ENCODE measurements at regions not wholly inside any gene's neighbourhood (a gene's known extent, or its start where the extent isn't known, plus 50 kb on each side); places are given as distances from the start of the nearest gene placed in this dataset.
"Not testable (repeated sequence)": the region's sequence is repeated elsewhere in the genome, so short reads cannot be mapped to it uniquely, and the experiment has no call there.

GRCh38 chr4:179671609-179672008 is 2229.4 kb upstream of the AGA start:
- DNase-seq (ENCODE audit: low read depth): no peak

- no peak for DNase-seq (ENCODE audit: low read depth)
These were observed 2236.0 kb upstream of the AGA start for GRCh38 chr4:179678093-179678814.

DNA sequence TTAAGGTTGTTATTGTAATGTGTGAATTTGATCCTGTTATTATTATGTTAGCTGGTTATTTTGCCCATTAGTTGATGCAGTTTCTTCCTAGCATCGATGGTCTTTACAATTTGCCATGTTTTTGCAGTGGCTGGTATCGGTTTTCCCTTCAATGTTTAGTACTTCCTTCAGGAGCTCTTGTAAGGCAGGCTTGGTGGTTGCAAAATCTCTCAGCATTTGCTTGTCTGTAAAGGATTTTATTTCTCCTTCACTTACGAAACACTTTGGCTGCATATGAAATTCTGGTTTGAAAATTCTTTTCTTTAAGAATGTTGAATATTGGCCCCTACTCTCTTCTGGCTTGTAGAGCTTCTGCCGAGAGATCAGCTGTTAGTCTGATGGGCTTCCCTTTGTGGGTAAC is 2241.4 kb upstream of the AGA start:
- not testable (repeated sequence) for DNase-seq (ENCODE audit: low read depth)

- DNase-seq (ENCODE audit: low read depth): no peak
These were observed 2250.0 kb upstream of the AGA start for GRCh38 chr4:179692222-179692621.

GRCh38 chr4:179695175-179695574 is 2252.9 kb upstream of the AGA start:
- DNase-seq (ENCODE audit: low read depth): peak; percentile 62

GRCh38 chr4:179698321-179698720 is 2256.1 kb upstream of the AGA start:
- peak; percentile 2 for DNase-seq (ENCODE audit: low read depth)

DNA sequence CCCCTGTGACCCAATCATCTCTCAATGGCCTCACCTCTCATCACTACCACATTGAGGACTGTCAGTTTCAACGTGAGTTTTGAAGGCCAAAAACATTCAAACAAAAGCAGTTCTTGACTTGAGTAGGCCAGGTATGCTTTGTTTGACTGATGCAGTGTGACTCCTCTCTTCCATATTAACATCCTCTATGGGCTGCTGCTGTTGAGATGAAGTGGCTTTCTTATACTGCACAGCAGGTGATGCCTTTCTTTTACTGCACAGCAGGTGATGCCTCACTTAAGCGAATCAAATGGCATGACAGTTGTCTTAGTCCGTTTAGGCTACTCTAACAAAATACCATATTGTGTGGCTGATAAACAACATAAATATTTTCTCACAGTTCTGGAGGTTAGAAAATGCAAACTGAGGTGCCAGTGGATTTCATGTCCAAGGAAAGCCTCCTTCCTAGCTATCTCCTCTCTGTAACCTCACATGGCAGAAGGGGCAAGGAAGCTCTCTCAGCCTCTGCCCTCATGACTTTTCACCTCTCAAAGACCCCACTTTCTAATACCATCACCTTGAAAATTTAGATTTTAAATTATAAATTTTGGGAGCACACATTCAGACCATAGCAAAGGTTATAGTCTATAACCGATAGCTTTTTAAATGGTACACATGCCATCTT is 2267.9 kb upstream of the AGA start:
- no peak for DNase-seq (ENCODE audit: low read depth)

DNA sequence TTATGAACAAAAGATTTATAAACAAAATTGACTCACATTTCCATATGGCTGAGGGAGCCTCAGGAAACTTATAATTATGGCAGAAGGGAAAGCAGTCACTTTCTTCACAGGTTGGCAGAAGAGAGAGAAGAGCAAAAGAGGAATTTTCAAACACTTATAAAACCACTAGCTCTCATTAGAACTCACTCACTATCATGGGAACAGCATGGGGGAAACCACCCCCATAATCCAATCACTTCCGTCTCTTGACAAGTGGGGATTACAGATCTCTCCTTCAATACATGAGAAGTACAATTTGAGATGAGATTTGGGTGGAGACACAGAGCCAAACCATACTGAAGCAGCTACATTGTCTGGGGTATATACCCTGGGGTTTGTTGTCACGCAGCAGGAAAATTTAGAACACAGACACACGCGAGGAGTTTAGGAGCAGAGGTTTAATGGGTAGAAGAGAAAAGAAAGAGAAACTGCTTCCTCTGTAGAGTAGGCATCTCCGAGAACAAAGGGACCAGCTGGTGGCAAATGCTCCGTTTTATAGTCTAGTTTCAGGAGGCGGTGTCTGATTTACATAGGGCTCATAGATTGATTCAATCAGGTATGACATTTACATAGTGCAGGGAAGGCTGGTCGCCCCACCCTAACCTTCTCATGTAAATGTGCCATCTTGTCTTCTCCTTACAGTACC is 2277.7 kb upstream of the AGA start:
- no peak for DNase-seq (ENCODE audit: low read depth)

- DNase-seq (ENCODE audit: low read depth): not testable (repeated sequence)
These were observed 2284.3 kb upstream of the AGA start for GRCh38 chr4:179726491-179726890.

DNA sequence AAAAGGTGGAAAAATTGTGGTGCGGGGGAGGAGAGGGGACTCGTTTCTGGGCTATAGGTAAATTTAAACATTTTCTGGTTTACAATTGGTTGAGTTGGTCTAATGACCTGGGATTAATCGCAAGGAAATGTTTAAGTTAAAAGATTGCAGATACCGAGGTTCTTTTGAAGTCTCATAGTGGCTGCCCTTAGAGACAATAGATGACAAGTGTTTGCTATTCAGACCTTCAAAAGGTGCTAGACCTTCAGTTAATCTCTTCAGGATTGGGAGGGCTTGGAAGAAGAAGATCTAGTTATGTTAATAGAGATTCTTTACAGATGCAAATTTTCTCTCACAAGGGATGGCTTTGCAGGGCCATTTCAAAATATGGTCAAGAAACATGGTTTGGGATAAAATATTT is 2286.1 kb upstream of the AGA start:
- no peak for DNase-seq (ENCODE audit: low read depth)

DNA sequence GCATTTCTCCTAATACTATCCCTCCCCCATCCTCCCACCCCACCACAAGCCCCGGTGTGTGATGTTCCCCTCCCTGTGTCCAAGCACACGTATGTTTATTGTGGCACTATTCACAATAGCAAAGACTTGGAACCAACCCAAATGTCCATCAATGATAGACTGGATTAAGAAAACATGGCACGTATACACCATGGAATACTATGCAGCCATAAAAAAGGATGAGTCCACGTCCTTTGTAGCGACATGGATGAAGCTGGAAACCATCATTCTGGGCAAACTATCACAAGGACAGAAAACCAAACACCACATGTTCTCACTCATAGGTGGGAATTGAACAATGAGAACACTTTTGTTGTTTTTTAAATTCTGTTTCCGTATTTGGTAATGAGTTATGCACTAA is 2294.6 kb upstream of the AGA start:
- not testable (repeated sequence) for DNase-seq (ENCODE audit: low read depth)

GRCh38 chr4:179738822-179739221 is 2296.6 kb upstream of the AGA start:
- no peak for DNase-seq (ENCODE audit: low read depth)

DNA sequence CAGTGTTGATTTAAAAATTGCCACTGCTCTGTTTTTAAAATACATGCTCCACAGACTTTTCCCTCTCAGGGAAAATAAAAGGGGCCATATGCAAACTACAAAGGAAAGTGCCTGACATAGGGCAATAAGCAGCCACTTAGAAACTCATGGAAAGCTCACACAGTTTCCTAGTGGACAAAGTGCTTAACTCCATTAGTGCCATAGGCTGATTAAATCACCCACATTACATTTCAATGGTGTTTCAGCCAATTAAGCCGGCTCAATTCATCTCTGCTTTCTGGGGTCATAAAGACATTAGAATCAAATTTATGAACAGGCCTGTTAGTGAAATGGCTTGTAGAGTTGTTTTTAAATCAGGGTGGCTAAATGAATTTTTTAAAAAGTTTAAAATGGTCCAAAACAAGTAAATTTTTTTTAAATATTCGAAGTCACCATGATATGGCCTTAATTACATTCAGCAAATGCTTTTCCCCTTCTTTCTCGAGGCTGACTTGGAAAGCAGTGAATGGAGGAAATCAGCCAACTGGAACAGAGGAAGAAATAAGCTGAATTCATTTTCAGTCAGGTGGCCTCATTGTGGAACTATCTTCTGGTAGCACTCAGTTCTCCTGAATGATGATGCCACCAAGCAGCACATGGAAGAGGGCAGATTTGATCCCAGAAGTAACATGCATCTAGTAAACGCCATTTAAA is 2305.1 kb upstream of the AGA start:
- DNase-seq (ENCODE audit: low read depth): no peak

DNA sequence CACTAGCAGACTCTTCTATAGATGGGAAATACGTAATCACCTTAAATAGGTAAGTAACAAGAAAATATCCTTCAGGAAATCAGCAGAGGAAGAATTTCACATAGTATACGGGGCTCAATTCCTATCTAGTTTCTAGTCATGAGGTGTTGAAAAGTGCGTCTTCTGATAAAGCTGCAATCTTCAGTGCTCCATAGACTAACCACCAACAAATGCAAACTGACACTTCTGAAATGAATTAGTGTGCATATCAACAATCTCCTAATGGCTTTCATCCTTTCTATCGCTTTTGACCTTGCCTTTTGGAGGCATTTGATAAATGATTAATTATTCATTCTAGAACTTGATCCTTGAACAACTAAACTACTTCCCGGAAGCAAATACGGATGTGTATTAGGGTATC is 2306.6 kb upstream of the AGA start:
- no peak for DNase-seq (ENCODE audit: low read depth)

GRCh38 chr4:179750374-179750773 is 2308.1 kb upstream of the AGA start:
- DNase-seq (ENCODE audit: low read depth): no peak

- no peak for DNase-seq (ENCODE audit: low read depth)
These were observed 2309.4 kb upstream of the AGA start for GRCh38 chr4:179751669-179752068.

- no peak for DNase-seq (ENCODE audit: low read depth)
These were observed 2313.1 kb upstream of the AGA start for GRCh38 chr4:179755322-179755721.

DNA sequence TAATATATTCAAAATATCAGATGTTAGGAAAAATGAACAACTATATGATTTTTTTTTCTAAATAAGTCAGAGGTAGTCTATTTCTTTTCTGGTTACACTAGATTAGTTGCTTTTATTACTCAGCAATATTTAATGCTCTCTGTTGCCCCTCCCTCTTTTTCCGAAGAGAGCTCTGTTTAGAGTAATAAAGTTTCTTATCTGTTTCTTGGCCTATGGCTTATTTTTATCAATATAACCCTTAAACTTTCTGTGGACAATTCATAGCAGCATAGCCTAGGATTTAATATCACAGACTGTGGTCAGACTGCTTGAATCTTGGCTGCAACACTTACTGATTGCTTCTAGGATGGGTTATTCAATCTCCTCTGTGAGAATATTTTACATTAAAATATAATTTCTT is 2315.4 kb upstream of the AGA start:
- no peak for DNase-seq (ENCODE audit: low read depth)

DNA sequence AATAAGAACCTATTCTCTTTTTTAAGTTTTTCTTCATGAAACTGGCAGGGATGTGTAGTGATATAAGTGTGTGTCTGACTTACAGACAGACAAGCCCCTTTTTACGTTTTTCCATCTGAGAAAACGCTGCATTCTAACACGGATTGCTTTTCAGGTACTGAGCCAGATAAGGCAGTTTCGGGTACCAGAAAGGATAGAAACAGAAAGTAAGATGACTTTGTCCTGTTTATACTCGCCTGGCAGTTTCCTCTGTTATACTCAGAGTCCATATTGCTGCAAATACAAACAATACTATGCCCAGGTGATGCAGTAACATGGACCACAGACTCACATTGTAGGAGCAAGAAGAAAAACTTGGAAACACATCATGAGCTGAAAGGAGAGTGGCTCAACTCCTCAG is 2320.6 kb upstream of the AGA start:
- no peak for DNase-seq (ENCODE audit: low read depth)

DNA sequence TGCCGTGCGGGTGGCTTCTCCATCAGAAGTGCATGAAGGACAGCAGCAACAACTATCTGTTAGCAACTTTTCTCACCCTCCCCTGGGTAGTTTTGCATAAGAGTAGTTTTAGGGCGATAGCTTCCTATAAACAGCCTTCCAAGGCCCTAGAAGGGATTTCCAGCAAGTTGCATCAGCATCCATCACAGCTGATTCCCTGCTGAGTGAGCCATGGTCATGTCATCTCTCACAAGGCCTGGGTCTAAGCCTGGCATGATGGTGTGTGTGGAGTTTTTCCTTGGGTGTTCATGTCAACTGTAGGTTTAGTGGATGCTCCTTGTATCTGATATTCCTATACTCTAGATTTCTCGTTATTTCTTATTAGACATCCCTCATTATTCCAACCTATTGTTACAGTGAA is 2324.7 kb upstream of the AGA start:
- no peak for DNase-seq (ENCODE audit: low read depth)

GRCh38 chr4:179768996-179769395 is 2326.8 kb upstream of the AGA start:
- DNase-seq (ENCODE audit: low read depth): no peak

DNA sequence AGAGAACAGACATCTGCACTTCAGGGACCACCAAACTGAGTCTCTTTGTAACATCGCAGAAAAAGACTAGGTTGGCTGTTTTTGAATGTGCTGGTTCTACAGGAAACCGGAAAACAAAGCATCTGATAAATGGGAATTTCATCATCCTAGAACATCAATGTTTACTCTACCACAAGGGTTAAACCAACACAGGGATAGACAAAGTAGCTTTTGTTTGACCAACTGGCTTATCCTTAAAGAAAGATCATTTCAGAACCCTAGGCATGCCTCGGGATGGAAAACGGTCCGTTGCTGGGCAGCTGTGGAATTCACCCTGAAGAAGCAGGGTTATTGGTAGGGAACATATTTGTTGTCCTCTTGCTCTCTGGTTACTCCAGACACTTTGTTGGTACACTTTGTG is 2355.5 kb upstream of the AGA start:
- DNase-seq (ENCODE audit: low read depth): peak; percentile 26

GRCh38 chr4:179803857-179804256 is 2361.6 kb upstream of the AGA start:
- DNase-seq (ENCODE audit: low read depth): no peak

Data from RPMI7951 (cell line).